Osteoblast (primary cell): ENCODE measurements at regions not wholly inside any gene's neighbourhood (a gene's known extent, or its start where the extent isn't known, plus 50 kb on each side); places are given as distances from the start of the nearest gene placed in this dataset.

Experiments used
- DNase-seq: peaks from one replicate; pipeline ENCODE4 v3.0.0; 2011; ENCODE audit warnings: low spot score, mixed read lengths; ENCODE audit not compliant: insufficient read length; ENCODE audit errors: missing footprints
- H2AFZ ChIP-seq: 2 replicates; pipeline ENCODE4 v1.6.0; 2011; ENCODE audit warnings: mild to moderate bottlenecking, low read length
- H3K27ac ChIP-seq: 2 replicates; pipeline ENCODE4 v1.5.1; 2011; ENCODE audit warnings: mild to moderate bottlenecking, low read depth, low read length, moderate library complexity
- H3K27me3 ChIP-seq: 2 replicates; pipeline ENCODE4 v1.6.0; 2012; ENCODE audit warnings: mild to moderate bottlenecking, control low read depth, inconsistent platforms, low read length, moderate library complexity; ENCODE audit not compliant: insufficient read depth
- H3K36me3 ChIP-seq: 2 replicates; pipeline ENCODE4 v1.5.1; 2011; ENCODE audit warnings: mild to moderate bottlenecking, low read length, control low read depth, moderate library complexity; ENCODE audit not compliant: insufficient read depth
- H3K4me1 ChIP-seq: 2 replicates; pipeline ENCODE4 v1.5.1; 2011; ENCODE audit warnings: mild to moderate bottlenecking, low read length, control low read depth, moderate library complexity; ENCODE audit not compliant: insufficient read depth
- H3K4me2 ChIP-seq: 2 replicates; pipeline ENCODE4 v1.6.0; 2011; ENCODE audit warnings: mild to moderate bottlenecking, low read length; ENCODE audit not compliant: insufficient read depth
- H3K4me3 ChIP-seq: fragments of 200-600 bp; sonication (generic); 3 replicates; pipeline ENCODE4 v1.5.1; 2012; ENCODE audit warnings: mild to moderate bottlenecking, low read length, inconsistent platforms; ENCODE audit not compliant: insufficient read depth
- H3K79me2 ChIP-seq: 2 replicates; pipeline ENCODE4 v1.6.0; 2012; ENCODE audit warnings: mild to moderate bottlenecking, low read length, control low read depth, inconsistent platforms; ENCODE audit not compliant: insufficient read depth
- H3K9me3 ChIP-seq: 2 replicates; pipeline ENCODE4 v1.5.1; 2011; ENCODE audit warnings: low read depth, low read length, control low read depth
- H4K20me1 ChIP-seq: 2 replicates; pipeline ENCODE4 v1.6.0; 2012; ENCODE audit warnings: mild to moderate bottlenecking, low read length, control low read depth; ENCODE audit not compliant: insufficient read depth
- TF ChIP-seq, protein P1 (sequence below): IDR thresholded peaks from 2 replicates; pipeline ENCODE4 v1.5.1; 2011; ENCODE audit warnings: mild to moderate bottlenecking, low read depth, low read length, moderate library complexity; ENCODE audit errors: extremely low read depth

DNA sequence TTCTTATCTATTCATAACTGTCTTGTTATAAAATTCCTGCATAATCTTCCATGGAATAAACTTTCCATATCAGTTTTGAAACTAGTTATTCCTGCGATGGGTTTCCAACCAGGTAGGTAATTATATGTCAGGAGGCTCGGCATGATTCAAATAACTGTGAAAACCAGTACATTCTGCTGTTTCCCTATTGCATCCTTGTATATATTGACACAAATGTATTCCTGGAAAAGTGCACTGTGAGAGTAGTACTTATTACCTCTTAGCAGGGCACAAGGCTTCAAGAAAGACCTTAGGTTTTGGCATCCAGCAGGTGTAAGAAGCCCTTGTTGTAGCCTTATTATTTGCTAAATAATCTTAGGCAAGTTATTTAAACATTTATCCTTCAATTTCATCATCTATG, 1131.3 kb upstream of the ATXN8OS start:
- TF ChIP-seq, protein P1, sequence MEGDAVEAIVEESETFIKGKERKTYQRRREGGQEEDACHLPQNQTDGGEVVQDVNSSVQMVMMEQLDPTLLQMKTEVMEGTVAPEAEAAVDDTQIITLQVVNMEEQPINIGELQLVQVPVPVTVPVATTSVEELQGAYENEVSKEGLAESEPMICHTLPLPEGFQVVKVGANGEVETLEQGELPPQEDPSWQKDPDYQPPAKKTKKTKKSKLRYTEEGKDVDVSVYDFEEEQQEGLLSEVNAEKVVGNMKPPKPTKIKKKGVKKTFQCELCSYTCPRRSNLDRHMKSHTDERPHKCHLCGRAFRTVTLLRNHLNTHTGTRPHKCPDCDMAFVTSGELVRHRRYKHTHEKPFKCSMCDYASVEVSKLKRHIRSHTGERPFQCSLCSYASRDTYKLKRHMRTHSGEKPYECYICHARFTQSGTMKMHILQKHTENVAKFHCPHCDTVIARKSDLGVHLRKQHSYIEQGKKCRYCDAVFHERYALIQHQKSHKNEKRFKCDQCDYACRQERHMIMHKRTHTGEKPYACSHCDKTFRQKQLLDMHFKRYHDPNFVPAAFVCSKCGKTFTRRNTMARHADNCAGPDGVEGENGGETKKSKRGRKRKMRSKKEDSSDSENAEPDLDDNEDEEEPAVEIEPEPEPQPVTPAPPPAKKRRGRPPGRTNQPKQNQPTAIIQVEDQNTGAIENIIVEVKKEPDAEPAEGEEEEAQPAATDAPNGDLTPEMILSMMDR = no peak
- H3K27ac ChIP-seq = no peak overlapping the region
- no peak for DNase-seq

DNA sequence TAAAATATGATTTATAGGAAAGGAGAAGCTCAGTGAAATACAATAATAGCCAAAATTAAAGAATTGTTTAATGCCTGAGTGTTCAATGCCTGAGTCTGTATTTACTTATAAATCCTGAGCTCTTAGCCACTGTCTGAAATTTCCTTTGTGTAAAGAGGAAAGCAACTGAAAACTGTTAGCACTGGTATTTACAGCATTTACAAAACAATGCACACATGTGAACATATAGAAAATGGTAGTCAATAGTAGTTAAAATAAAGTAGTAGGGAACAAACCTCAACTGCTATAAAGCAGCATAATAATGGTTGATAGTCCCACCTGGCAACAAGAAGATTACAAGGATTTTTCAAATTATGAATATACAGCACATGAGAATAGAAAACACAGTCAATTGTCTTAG, 1137.1 kb upstream of the ATXN8OS start:
- Histone ChIP-seq H2AFZ (no peak overlapping the region), H3K4me2 (no peak overlapping the region), H3K27me3 (no peaks in the 10 kb centered on the region), H3K4me1 (no peaks in the 10 kb centered on the region), H3K9me3 (no peaks in the 10 kb centered on the region), H4K20me1 (no peaks in the 10 kb centered on the region), H3K27ac (no peak overlapping the region), H3K4me3 (no peak overlapping the region), H3K36me3 (no peaks in the 10 kb centered on the region), H3K79me2 (no peaks in the 10 kb centered on the region)
- TF ChIP-seq, protein P1 = no peak
- DNase-seq = no peak

More for the DNA sequence above, 1131.3 kb upstream of the ATXN8OS start:
- H3K27me3 ChIP-seq = no peaks in the 10 kb centered on the region
- H2AFZ ChIP-seq = no peak overlapping the region
- H3K4me2 ChIP-seq = no peak overlapping the region
- H3K4me3 ChIP-seq = no peak overlapping the region
- H4K20me1 ChIP-seq = no peaks in the 10 kb centered on the region
- H3K4me1 ChIP-seq = no peaks in the 10 kb centered on the region
- no peaks in the 10 kb centered on the region for H3K36me3 ChIP-seq
- no peaks in the 10 kb centered on the region for H3K79me2 ChIP-seq
- H3K9me3 ChIP-seq = peaks cover 3% of the 10 kb centered on the region

DNA sequence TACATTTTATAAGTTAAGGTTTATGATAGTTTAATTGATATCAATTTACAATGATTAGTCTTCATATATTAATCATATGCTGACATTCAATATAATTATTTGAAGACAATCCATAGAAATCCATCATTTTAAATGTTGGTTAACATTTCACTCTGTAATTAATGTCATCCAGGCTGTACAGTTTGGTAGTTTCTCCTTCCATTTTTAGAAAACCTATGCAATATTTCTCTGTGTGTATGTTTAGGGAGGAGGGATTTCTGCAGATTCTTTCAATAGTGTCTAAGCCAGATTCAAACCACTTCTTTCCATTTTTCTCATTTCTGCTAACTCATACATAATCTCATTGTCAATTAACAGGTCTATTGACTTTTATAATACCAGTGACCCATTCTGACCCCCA, 1159.0 kb upstream of the ATXN8OS start:
- Histone ChIP-seq H3K27me3 (no peaks in the 10 kb centered on the region), H2AFZ (no peak overlapping the region), H3K27ac (no peak overlapping the region), H3K4me3 (no peak overlapping the region), H3K79me2 (no peaks in the 10 kb centered on the region), H3K9me3 (peaks cover 2% of the 10 kb centered on the region), H3K4me1 (no peaks in the 10 kb centered on the region), H4K20me1 (no peaks in the 10 kb centered on the region), H3K4me2 (no peak overlapping the region), H3K36me3 (no peaks in the 10 kb centered on the region)
- TF ChIP-seq, protein P1 = no peak
- no peak for DNase-seq

DNA sequence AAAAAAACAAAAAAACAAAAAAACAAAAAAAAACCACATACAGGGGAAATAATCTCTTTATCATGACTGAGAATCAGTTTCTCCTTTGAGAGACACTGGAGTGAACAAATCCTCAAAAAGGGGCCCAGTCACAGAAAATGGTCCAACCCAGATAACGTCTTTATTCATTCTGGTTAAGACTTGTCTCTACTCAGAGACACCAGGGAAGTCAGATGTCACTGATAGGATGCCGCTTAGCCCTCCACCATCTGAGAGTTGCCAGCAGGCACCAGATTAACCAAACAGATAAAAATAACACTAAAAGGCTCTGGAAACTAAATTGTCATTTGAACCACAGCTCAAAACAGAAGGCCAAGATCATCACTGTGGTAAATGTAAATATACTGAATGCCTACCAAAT, 1163.4 kb upstream of the ATXN8OS start:
- TF ChIP-seq, protein P1 = no peak
- no peaks in the 10 kb centered on the region for H3K36me3 ChIP-seq
- no peaks in the 10 kb centered on the region for H3K27me3 ChIP-seq
- H2AFZ ChIP-seq = no peak overlapping the region
- H3K27ac ChIP-seq = no peak overlapping the region
- no peak for DNase-seq
- H4K20me1 ChIP-seq = no peaks in the 10 kb centered on the region
- H3K4me1 ChIP-seq = no peaks in the 10 kb centered on the region
- H3K4me3 ChIP-seq = no peak overlapping the region
- no peaks in the 10 kb centered on the region for H3K79me2 ChIP-seq
- peaks cover 4% of the 10 kb centered on the region for H3K9me3 ChIP-seq
- H3K4me2 ChIP-seq = no peak overlapping the region
